Midbrain (tissue), 1 donor: ENCODE measurements at regions not wholly inside any gene's neighbourhood (a gene's known extent, or its start where the extent isn't known, plus 50 kb on each side); places are given as distances from the start of the nearest gene placed in this dataset.
"Not testable (repeated sequence)": the region's sequence is repeated elsewhere in the genome, so short reads cannot be mapped to it uniquely, and the experiment has no call there.

Experiments
- DNase-seq: peaks from one replicate; lab custom pipeline; 2025; lab: John Stamatoyannopoulos, UW

DNA sequence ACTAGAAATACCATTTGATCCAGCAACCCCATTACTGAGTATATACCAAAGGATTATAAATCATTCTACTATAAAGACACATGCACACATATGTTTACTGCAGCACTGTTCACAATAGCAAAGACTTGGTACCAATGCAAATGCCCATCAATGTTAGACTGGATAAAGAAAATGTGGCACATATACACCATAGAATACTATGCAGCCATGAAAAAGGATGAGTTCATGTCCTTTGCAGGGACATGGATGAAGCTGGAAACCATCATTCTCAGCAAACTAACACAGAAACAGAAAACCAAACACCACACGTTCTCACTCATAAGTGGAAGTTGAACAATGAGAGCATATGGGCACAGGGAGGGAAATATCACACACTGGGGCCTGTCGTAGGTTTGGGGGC is 106.0 kb downstream of the SPATA18 start:
- not testable (repeated sequence) for DNase-seq

- no peak for DNase-seq
These were observed 106.7 kb downstream of the SPATA18 start for GRCh38 chr4:52157641-52158316.

GRCh38 chr4:52160859-52161258 is 109.8 kb downstream of the SPATA18 start:
- DNase-seq = no peak

GRCh38 chr4:52164116-52164515 is 113.0 kb downstream of the SPATA18 start:
- DNase-seq = no peak

- DNase-seq = no peak
These were observed 121.1 kb downstream of the SPATA18 start for GRCh38 chr4:52172166-52172565.

DNA sequence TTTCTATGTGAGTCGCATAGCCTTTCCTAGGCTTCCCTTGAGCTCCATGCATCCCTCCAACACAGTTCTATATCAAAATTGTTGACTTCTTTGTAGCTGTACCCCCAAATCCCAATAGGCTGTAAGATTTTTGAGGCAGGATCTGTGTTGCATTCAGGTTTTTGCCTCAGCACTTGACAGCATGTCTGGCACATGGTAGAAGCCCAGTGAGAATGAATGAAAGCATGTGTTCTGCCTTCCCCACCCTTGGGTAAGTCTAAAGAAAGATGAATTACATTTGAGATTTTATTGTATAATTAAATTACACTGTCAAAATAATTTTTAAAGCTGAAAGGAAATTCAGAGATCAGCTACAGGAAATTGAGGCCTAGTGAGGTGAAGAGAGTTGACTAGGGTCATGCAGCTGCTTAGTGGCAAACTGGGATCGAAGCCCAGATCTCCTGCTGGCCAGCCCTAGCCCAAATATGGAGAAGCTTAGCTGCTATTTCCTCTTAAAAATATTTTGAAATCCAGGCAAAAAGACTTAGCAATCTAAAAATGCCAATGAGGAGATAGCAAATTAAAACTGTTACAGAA is 122.5 kb downstream of the SPATA18 start:
- DNase-seq = no peak

DNA sequence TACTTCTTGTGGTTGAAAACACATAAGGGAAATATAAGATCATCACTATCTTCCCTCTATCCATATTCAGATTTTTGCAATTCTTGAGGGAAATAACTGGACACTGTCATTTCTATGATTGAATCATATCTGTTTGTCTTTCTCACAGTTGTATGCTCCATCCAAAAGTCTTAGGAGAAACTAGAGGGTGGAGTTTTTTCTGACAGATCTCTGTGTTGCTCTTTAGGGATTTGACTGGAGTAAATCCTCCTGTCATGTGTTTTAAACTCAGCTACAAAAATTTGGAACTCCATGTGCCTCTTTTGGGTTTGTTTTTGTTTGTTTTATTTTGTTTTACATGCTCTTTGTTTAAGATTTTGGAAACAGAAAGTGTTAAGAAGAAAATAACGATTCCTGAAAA is 136.5 kb downstream of the SPATA18 start:
- DNase-seq = no peak

- no peak for DNase-seq
These were observed 140.9 kb downstream of the SPATA18 start for GRCh38 chr4:52192001-52192400.

- no peak for DNase-seq
These were observed 141.6 kb downstream of the SPATA18 start for GRCh38 chr4:52192721-52193135.

- DNase-seq = no peak
These were observed 144.8 kb downstream of the SPATA18 start for GRCh38 chr4:52195869-52196268.

GRCh38 chr4:52196606-52197130 is 145.6 kb downstream of the SPATA18 start:
- no peak for DNase-seq

- DNase-seq = no peak
These were observed 146.2 kb downstream of the SPATA18 start for GRCh38 chr4:52197306-52197705.

DNA sequence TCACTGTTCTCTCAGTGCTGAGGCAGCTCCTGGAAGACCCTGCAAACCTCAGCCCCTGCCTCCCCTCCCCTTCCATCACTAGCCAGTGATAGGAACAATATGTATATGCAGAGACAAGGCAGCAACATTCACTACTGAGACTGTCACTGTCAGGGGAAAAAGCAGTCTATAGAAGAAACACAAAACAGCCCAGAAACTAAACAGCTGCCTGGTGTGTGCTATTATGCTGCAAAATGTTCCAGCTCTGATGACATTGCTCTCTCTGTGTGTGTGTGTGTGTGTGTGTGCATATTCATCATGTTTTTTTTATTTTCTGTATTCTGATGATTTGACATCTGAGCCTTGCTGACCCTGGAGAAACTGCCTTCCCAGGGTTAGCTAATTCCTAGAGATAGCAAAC is 147.2 kb downstream of the SPATA18 start:
- DNase-seq = no peak

- no peak for DNase-seq
These were observed 148.7 kb downstream of the SPATA18 start for GRCh38 chr4:52199574-52200338.

DNA sequence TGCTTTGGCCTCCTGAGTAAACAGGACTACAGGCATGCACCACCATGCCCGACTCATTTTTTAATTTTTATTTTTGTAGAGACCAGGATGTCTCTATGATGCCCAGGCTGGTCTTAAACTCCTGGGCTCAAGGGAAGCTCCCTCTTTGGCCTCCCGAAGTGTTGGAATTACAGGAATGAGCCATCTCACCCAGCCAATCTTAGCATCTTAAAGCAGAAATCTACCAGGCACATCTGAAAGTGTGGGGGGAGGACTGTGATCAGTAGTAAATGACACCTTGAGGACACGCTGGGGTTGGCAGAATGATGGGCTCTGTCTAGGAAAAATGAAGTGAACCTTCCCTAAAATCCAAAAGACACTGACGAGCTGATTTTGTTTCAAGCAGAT is 149.2 kb downstream of the SPATA18 start:
- DNase-seq = no peak

- no peak for DNase-seq
These were observed 150.6 kb downstream of the SPATA18 start for GRCh38 chr4:52201715-52202114.

- DNase-seq = no peak
These were observed 151.2 kb downstream of the SPATA18 start for GRCh38 chr4:52202251-52202779.

DNA sequence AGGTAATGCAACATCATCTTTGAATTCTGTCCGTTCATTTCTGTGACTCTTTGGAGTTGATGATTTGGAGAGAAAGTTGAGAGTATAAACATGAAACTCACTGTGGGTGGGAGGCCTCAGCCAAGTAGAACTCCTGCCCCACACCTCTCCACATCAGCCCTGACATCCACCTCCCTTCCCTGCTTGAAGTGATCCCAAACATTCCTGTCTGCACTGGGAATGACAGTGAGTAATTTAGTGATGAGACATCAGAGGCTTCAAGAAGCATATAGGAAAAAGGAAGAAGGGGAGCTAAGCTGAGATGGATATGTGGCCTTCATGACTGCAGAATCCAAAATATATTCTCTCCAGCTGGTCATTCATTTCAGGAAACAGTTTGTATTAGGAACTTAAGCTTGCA is 151.8 kb downstream of the SPATA18 start:
- no peak for DNase-seq

DNA sequence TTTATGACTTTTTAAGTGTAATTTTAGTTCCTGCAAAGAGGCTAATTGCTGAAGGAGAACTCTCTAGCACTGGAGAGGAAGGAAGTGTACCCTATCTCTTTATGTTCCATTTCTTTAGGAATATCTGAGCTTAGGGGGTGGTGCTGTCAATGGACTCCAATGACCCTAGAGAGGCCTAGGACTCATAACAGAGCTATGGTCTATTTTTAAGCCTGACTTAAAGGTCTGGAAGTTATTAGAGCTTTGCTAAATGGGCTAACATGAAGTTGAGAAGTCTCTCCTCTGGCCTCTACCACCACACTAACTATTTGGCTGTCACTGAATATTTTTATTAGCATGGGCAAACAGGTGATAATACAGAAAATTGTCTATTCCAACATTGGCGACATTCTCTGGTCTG is 152.2 kb downstream of the SPATA18 start:
- no peak for DNase-seq

GRCh38 chr4:52204921-52205320 is 153.8 kb downstream of the SPATA18 start:
- no peak for DNase-seq

GRCh38 chr4:52207146-52207545 is 156.0 kb downstream of the SPATA18 start:
- DNase-seq = not testable (repeated sequence)

GRCh38 chr4:52212702-52213101 is 161.6 kb downstream of the SPATA18 start:
- no peak for DNase-seq

DNA sequence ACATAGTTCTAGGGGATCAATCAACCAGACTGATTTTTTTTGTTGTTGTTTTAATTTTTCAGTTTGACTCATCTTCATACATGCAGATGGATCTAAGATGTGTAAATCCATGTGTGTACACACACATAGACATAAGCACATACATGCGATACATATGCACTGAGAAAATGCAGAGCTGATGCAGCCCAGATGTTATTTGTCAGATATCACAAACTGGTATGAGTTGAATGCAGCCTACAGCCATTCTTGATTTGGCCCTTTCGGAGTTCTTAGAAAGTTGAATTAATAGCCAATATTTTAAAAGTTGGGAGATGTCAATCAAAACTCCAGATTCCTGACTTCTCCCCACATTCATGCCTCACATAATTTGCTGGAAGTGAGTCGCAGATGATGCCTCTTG is 180.4 kb downstream of the SPATA18 start:
- no peak for DNase-seq
